HG03139 (cell line): ENCODE measurements at regions not wholly inside any gene's neighbourhood (a gene's known extent, or its start where the extent isn't known, plus 50 kb on each side); places are given as distances from the start of the nearest gene placed in this dataset.

Experiments used
- ATAC-seq: cut with Tn5 transposase; IDR thresholded peaks from one replicate; pipeline ENCODE4 v1.9.1; 2021; ENCODE audit not compliant: unreplicated experiment

GRCh38 chr14:100658181-100658886 lies 68.4 kb upstream of the DLK1 start:
- ATAC-seq = no peak

GRCh38 chr14:100659345-100660001 lies 67.2 kb upstream of the DLK1 start:
- ATAC-seq = no peak

GRCh38 chr14:100660498-100660881 lies 66.2 kb upstream of the DLK1 start:
- no peak for ATAC-seq

- no peak for ATAC-seq
These were observed 65.6 kb upstream of the DLK1 start for GRCh38 chr14:100660882-100661635.

GRCh38 chr14:100662879-100663760 lies 63.6 kb upstream of the DLK1 start:
- peak; percentile 56 for ATAC-seq

- no peak for ATAC-seq
These were observed 63.0 kb upstream of the DLK1 start for GRCh38 chr14:100663761-100664052.

GRCh38 chr14:100664231-100664630 lies 62.5 kb upstream of the DLK1 start:
- no peak for ATAC-seq

- no peak for ATAC-seq
These were observed 61.7 kb upstream of the DLK1 start for GRCh38 chr14:100664841-100665510.

GRCh38 chr14:100665511-100666032 lies 61.1 kb upstream of the DLK1 start:
- no peak for ATAC-seq

- ATAC-seq = no peak
These were observed 60.3 kb upstream of the DLK1 start for GRCh38 chr14:100666403-100666802.

GRCh38 chr14:100666851-100667250 lies 59.8 kb upstream of the DLK1 start:
- no peak for ATAC-seq

GRCh38 chr14:100667656-100668055 lies 59.0 kb upstream of the DLK1 start:
- ATAC-seq = no peak

- ATAC-seq = no peak
These were observed 58.3 kb upstream of the DLK1 start for GRCh38 chr14:100668352-100668751.

- no peak for ATAC-seq
These were observed 57.7 kb upstream of the DLK1 start for GRCh38 chr14:100669011-100669412.

GRCh38 chr14:100669468-100669867 lies 57.2 kb upstream of the DLK1 start:
- no peak for ATAC-seq

- ATAC-seq = no peak
These were observed 56.5 kb upstream of the DLK1 start for GRCh38 chr14:100670017-100670752.

- no peak for ATAC-seq
These were observed 56.0 kb upstream of the DLK1 start for GRCh38 chr14:100670753-100671049.

- no peak for ATAC-seq
These were observed 55.2 kb upstream of the DLK1 start for GRCh38 chr14:100671386-100671901.

- ATAC-seq = no peak
These were observed 54.8 kb upstream of the DLK1 start for GRCh38 chr14:100671906-100672305.
